WTC11 (cell line): ENCODE measurements at regions not wholly inside any gene's neighbourhood (a gene's known extent, or its start where the extent isn't known, plus 50 kb on each side); places are given as distances from the start of the nearest gene placed in this dataset.

Experiments
- ATF6 ChIP-seq: sonication (generic); formaldehyde crosslinking; IDR thresholded peaks from 2 replicates; pipeline ENCODE4 v1.8.1; 2023; ENCODE audit warnings: mild to moderate bottlenecking, missing genetic modification reagents
- MAX ChIP-seq: sonication (generic); formaldehyde crosslinking; IDR thresholded peaks from 2 replicates; pipeline ENCODE4 v1.8.0; 2022; ENCODE audit warnings: mild to moderate bottlenecking, missing genetic modification reagents
- NFYB ChIP-seq: sonication (generic); formaldehyde crosslinking; conservative IDR thresholded peaks from 2 replicates; pipeline ENCODE4 v1.8.0; 2022; ENCODE audit warnings: low read depth, missing genetic modification reagents
- SP1 ChIP-seq: sonication (generic); formaldehyde crosslinking; conservative IDR thresholded peaks from 2 replicates; pipeline ENCODE4 v1.8.1; 2022; ENCODE audit warnings: missing genetic modification reagents
- TEAD1 ChIP-seq: sonication (generic); formaldehyde crosslinking; IDR thresholded peaks from 2 replicates; pipeline ENCODE4 v1.8.0; 2022; ENCODE audit warnings: mild to moderate bottlenecking, missing genetic modification reagents
- TF ChIP-seq, protein P1 (sequence below): fragments of 200-600 bp; IDR thresholded peaks from 2 replicates; pipeline ENCODE4 v1.8.0; 2022; ENCODE audit warnings: antibody characterized with exemption
- TF ChIP-seq, protein P2 (sequence below): sonication (generic); formaldehyde crosslinking; IDR thresholded peaks from 2 replicates; pipeline ENCODE4 v1.8.1; 2022; ENCODE audit warnings: low read depth, mild to moderate bottlenecking, moderate library complexity, missing genetic modification reagents, borderline replicate concordance
- TF ChIP-seq, protein P3 (sequence below): sonication (generic); formaldehyde crosslinking; IDR thresholded peaks from 2 replicates; pipeline ENCODE4 v1.8.0; 2023; ENCODE audit warnings: missing genetic modification reagents

- TF ChIP-seq MAX (CRISPR knock-in tag) (no peak), TEAD1 (CRISPR knock-in tag) (no peak), NFYB (CRISPR knock-in tag) (no peak), ATF6 (CRISPR knock-in tag) (no peak), SP1 (CRISPR knock-in tag) (no peak)
- TF ChIP-seq, protein P1, sequence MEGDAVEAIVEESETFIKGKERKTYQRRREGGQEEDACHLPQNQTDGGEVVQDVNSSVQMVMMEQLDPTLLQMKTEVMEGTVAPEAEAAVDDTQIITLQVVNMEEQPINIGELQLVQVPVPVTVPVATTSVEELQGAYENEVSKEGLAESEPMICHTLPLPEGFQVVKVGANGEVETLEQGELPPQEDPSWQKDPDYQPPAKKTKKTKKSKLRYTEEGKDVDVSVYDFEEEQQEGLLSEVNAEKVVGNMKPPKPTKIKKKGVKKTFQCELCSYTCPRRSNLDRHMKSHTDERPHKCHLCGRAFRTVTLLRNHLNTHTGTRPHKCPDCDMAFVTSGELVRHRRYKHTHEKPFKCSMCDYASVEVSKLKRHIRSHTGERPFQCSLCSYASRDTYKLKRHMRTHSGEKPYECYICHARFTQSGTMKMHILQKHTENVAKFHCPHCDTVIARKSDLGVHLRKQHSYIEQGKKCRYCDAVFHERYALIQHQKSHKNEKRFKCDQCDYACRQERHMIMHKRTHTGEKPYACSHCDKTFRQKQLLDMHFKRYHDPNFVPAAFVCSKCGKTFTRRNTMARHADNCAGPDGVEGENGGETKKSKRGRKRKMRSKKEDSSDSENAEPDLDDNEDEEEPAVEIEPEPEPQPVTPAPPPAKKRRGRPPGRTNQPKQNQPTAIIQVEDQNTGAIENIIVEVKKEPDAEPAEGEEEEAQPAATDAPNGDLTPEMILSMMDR, result no peak
- TF ChIP-seq, protein P2, sequence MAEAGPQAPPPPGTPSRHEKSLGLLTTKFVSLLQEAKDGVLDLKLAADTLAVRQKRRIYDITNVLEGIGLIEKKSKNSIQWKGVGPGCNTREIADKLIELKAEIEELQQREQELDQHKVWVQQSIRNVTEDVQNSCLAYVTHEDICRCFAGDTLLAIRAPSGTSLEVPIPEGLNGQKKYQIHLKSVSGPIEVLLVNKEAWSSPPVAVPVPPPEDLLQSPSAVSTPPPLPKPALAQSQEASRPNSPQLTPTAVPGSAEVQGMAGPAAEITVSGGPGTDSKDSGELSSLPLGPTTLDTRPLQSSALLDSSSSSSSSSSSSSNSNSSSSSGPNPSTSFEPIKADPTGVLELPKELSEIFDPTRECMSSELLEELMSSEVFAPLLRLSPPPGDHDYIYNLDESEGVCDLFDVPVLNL (CRISPR knock-in tag), result no peak
- TF ChIP-seq, protein P3, sequence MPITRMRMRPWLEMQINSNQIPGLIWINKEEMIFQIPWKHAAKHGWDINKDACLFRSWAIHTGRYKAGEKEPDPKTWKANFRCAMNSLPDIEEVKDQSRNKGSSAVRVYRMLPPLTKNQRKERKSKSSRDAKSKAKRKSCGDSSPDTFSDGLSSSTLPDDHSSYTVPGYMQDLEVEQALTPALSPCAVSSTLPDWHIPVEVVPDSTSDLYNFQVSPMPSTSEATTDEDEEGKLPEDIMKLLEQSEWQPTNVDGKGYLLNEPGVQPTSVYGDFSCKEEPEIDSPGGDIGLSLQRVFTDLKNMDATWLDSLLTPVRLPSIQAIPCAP, result no peak
Measured at GRCh38 chr2:8472545-8473323, 209.1 kb upstream of the ID2 start.
